Progenitor cell of endocrine pancreas (in vitro differentiated cells): ENCODE measurements at regions not wholly inside any gene's neighbourhood (a gene's known extent, or its start where the extent isn't known, plus 50 kb on each side); places are given as distances from the start of the nearest gene placed in this dataset.

Experiments used
- DNase-seq: peaks from one replicate; pipeline ENCODE4 v3.0.0; 2021; ENCODE audit warnings: low spot score; ENCODE audit not compliant: unreplicated experiment
- H3K27ac Mint-ChIP-seq: 2 replicates; pipeline ENCODE4 v1.8.0; 2021; ENCODE audit warnings: mild to moderate bottlenecking, moderate library complexity, mixed read lengths
- H3K27me3 Mint-ChIP-seq: 2 replicates; pipeline ENCODE4 v1.8.0; 2021; ENCODE audit warnings: mixed read lengths
- H3K36me3 Mint-ChIP-seq: 2 replicates; pipeline ENCODE4 v1.8.0; 2022; ENCODE audit warnings: mixed read lengths; ENCODE audit not compliant: insufficient read depth
- H3K4me1 Mint-ChIP-seq: 2 replicates; pipeline ENCODE4 v1.8.0; 2021; ENCODE audit warnings: low read depth, mixed read lengths
- H3K4me3 Mint-ChIP-seq: 2 replicates; pipeline ENCODE4 v1.8.0; 2021; ENCODE audit warnings: low read depth, mild to moderate bottlenecking, moderate library complexity, mixed read lengths
- H3K9me3 Mint-ChIP-seq: 2 replicates; pipeline ENCODE4 v1.8.0; 2021; ENCODE audit warnings: low read depth, mixed read lengths
- CTCF ChIP-seq: fragments of 200-600 bp; sonication (generic); IDR thresholded peaks from one replicate; pipeline ENCODE4 v1.5.0; 2021; ENCODE audit warnings: antibody characterized with exemption, mild to moderate bottlenecking; ENCODE audit not compliant: unreplicated experiment

DNA sequence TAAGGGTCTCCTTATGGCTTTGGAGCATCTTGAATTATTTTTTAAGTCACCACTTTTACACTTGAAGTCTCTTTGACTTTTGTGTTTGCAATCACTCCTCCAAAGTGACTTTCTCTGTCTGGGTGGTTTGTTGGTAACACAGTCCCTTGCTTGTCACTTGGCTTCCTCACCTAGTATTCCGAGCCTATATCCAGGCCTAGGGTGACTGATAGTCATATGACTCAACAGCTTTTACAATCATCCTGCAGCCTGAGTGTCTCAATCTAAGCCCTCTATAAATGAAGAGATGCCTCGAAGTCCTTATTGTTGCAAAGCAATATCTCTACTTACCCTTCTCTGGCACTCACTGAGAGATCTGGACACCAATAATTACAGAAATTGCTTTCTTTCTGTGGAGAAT is 53.9 kb upstream of the SETBP1 start:
- no peak overlapping the region for H3K27ac Mint-ChIP-seq
- peaks cover 7% of the 10 kb centered on the region for H3K4me1 Mint-ChIP-seq
- TF ChIP-seq CTCF = no peak
- H3K4me3 Mint-ChIP-seq = no peak overlapping the region
- H3K9me3 Mint-ChIP-seq = no peaks in the 10 kb centered on the region
- peaks cover 17% of the 10 kb centered on the region for H3K27me3 Mint-ChIP-seq
- no peaks in the 10 kb centered on the region for H3K36me3 Mint-ChIP-seq
- no peak for DNase-seq

- H3K4me1 Mint-ChIP-seq = peaks cover 7% of the 10 kb centered on the region
- no peak for TF ChIP-seq CTCF
- H3K27ac Mint-ChIP-seq = no peak overlapping the region
- H3K9me3 Mint-ChIP-seq = no peaks in the 10 kb centered on the region
- DNase-seq = no peak
- H3K36me3 Mint-ChIP-seq = no peaks in the 10 kb centered on the region
- peaks cover 17% of the 10 kb centered on the region for H3K27me3 Mint-ChIP-seq
- H3K4me3 Mint-ChIP-seq = no peak overlapping the region
These were observed 53.4 kb upstream of the SETBP1 start for GRCh38 chr18:44627280-44627679.

DNA sequence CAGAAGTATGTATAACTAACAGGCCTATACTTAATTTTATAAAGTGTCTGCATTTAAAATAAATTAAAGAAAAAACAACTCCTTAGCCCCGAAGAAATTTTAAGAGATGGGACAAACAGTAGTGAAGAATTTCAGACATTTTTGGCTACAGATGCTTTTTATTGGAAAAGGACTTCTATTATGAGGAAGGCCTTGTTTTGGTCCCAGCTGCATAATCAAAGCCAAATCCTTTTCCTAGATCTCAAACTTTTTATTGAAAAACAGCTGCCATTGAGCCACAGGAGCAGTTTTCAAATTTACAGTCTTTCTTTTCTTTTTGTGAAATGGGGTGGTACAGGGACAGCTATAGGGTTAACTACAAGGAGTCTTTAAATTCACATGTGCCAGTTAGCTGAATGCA is 51.3 kb upstream of the SETBP1 start:
- peaks cover 5% of the 10 kb centered on the region for H3K4me1 Mint-ChIP-seq
- no peaks in the 10 kb centered on the region for H3K9me3 Mint-ChIP-seq
- TF ChIP-seq CTCF = no peak
- H3K36me3 Mint-ChIP-seq = no peaks in the 10 kb centered on the region
- H3K27me3 Mint-ChIP-seq = peaks cover 17% of the 10 kb centered on the region
- H3K4me3 Mint-ChIP-seq = no peak overlapping the region
- DNase-seq = no peak
- H3K27ac Mint-ChIP-seq = no peak overlapping the region

- H3K27me3 Mint-ChIP-seq = peaks cover 17% of the 10 kb centered on the region
- H3K36me3 Mint-ChIP-seq = no peaks in the 10 kb centered on the region
- H3K4me1 Mint-ChIP-seq = no peaks in the 10 kb centered on the region
- DNase-seq = no peak
- no peaks in the 10 kb centered on the region for H3K9me3 Mint-ChIP-seq
- no peak for TF ChIP-seq CTCF
- no peak overlapping the region for H3K27ac Mint-ChIP-seq
- no peak overlapping the region for H3K4me3 Mint-ChIP-seq
These were observed 50.6 kb upstream of the SETBP1 start for GRCh38 chr18:44630118-44630517.
